Epithelial cell of esophagus (primary cell): ENCODE measurements at regions not wholly inside any gene's neighbourhood (a gene's known extent, or its start where the extent isn't known, plus 50 kb on each side); places are given as distances from the start of the nearest gene placed in this dataset.

Experiments
- DNase-seq: peaks from one replicate; pipeline ENCODE4 v3.0.0; 2010; ENCODE audit warnings: low read depth
- H3K4me3 ChIP-seq: 2 replicates; pipeline ENCODE4 v1.5.1; 2011; ENCODE audit warnings: mild to moderate bottlenecking, low read length, control low read depth
- TF ChIP-seq, protein P1 (sequence below): IDR thresholded peaks from 2 replicates; pipeline ENCODE4 v1.5.1; 2011; ENCODE audit warnings: low read depth, mild to moderate bottlenecking, low read length, control low read depth, inconsistent platforms; ENCODE audit not compliant: insufficient read depth; ENCODE audit errors: missing control alignments

- no peak overlapping the region for H3K4me3 ChIP-seq
- TF ChIP-seq, protein P1, sequence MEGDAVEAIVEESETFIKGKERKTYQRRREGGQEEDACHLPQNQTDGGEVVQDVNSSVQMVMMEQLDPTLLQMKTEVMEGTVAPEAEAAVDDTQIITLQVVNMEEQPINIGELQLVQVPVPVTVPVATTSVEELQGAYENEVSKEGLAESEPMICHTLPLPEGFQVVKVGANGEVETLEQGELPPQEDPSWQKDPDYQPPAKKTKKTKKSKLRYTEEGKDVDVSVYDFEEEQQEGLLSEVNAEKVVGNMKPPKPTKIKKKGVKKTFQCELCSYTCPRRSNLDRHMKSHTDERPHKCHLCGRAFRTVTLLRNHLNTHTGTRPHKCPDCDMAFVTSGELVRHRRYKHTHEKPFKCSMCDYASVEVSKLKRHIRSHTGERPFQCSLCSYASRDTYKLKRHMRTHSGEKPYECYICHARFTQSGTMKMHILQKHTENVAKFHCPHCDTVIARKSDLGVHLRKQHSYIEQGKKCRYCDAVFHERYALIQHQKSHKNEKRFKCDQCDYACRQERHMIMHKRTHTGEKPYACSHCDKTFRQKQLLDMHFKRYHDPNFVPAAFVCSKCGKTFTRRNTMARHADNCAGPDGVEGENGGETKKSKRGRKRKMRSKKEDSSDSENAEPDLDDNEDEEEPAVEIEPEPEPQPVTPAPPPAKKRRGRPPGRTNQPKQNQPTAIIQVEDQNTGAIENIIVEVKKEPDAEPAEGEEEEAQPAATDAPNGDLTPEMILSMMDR = no peak
- DNase-seq = no peak
Observed at GRCh38 chr6:134733801-134734200, 216.1 kb downstream of the ALDH8A1 start.

- no peak for DNase-seq
- TF ChIP-seq, protein P1 = no peak
Observed at GRCh38 chr6:134732763-134733162, 217.1 kb downstream of the ALDH8A1 start.

GRCh38 chr6:134731615-134732014, 218.3 kb downstream of the ALDH8A1 start:
- TF ChIP-seq, protein P1 = no peak
- H3K4me3 ChIP-seq = no peak overlapping the region
- DNase-seq = no peak

More at GRCh38 chr6:134732763-134733162, 217.1 kb downstream of the ALDH8A1 start:
- no peak overlapping the region for H3K4me3 ChIP-seq

DNA sequence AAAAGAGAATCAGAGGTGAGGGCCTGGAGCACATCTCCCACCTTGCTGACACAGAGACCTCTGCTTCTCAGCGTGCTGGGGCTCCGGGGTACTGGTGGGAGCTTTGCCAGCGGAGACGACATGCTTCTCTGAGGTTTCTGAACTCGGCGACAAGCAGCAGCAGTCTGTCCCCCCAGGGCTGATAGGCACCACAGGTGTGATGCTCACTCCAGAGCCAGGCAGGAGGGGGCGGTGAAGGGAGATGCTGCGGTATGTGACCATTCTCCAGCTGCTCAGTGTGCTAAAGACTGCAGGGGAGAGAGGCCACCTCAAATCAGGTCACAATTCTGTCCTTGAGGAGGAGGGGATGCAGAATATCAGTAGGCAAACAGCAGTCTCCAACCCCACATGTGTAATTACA, 219.9 kb downstream of the ALDH8A1 start:
- DNase-seq = no peak
- H3K4me3 ChIP-seq = no peak overlapping the region
- TF ChIP-seq, protein P1 = no peak

DNA sequence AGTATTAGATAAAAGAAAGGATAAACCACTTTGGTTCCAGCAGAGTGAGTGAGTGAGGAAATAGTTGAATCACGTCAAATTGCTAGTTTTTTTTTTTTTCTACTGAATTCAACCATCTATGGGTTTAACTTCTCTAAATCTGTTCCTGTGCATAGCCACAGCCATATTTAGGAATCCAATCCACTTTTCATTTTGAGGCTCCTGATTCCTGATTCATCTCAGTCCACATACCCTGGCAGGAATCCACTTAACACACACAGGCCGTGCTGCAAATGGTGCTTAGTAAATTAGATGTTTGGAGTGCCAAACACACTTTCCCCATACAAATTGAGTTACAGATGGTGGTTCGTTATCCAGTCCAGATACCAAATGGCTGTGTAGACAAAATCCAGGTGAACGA, 220.3 kb downstream of the ALDH8A1 start:
- no peak overlapping the region for H3K4me3 ChIP-seq
- TF ChIP-seq, protein P1 = no peak
- no peak for DNase-seq

GRCh38 chr6:134727081-134727480, 222.8 kb downstream of the ALDH8A1 start:
- no peak overlapping the region for H3K4me3 ChIP-seq
- TF ChIP-seq, protein P1 = no peak
- no peak for DNase-seq

DNA sequence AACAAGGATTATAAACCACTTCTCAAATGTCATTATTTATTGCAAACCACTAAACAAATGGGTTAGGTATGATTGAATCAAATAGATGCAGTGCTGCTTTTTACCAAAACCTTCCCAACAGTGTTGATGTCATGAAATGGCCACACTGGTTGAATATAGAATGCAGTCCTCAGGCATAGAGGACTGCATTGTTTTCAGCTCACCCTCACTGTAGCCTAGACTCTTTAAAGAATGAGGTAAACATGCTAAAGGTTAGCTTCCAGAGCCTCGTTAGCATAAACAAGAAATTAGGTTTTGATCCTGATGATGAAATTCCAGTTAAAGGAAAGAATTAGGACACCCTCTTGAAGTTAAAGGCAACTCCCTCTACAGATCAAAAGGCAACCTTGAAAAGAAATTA, 224.3 kb downstream of the ALDH8A1 start:
- no peak for DNase-seq
- TF ChIP-seq, protein P1 = no peak
- H3K4me3 ChIP-seq = no peak overlapping the region
